Chondrocyte (in vitro differentiated cells): ENCODE measurements at regions not wholly inside any gene's neighbourhood (a gene's known extent, or its start where the extent isn't known, plus 50 kb on each side); places are given as distances from the start of the nearest gene placed in this dataset.

Experiments
- DNase-seq: peaks from one replicate; pipeline ENCODE4 v3.0.0; 2021; ENCODE audit warnings: mixed read lengths, low spot score
- H3K27ac Mint-ChIP-seq: one replicate; pipeline ENCODE4 v1.8.0; 2021; ENCODE audit warnings: mild to moderate bottlenecking, moderate library complexity, mixed read lengths; ENCODE audit not compliant: unreplicated experiment
- H3K27me3 Mint-ChIP-seq: 2 replicates; pipeline ENCODE4 v1.8.0; 2021; ENCODE audit warnings: low read depth, mixed read lengths
- H3K36me3 Mint-ChIP-seq: 2 replicates; pipeline ENCODE4 v1.8.0; 2021; ENCODE audit warnings: low read depth, mixed read lengths
- H3K4me1 Mint-ChIP-seq: 2 replicates; pipeline ENCODE4 v1.8.0; 2021; ENCODE audit warnings: low read depth, mild to moderate bottlenecking, mixed read lengths
- H3K4me3 Mint-ChIP-seq: one replicate; pipeline ENCODE4 v1.8.0; 2021; ENCODE audit warnings: mild to moderate bottlenecking, moderate library complexity, mixed read lengths; ENCODE audit not compliant: unreplicated experiment
- H3K9me3 Mint-ChIP-seq: 2 replicates; pipeline ENCODE4 v1.8.0; 2021; ENCODE audit warnings: low read depth, mixed read lengths
- CTCF ChIP-seq: fragments of 200-600 bp; sonication (generic); IDR thresholded peaks from 2 replicates; pipeline ENCODE4 v1.5.0; 2021; ENCODE audit warnings: antibody characterized with exemption, mild to moderate bottlenecking, moderate library complexity

GRCh38 chr6:90450268-90450953, 136.5 kb downstream of the MAP3K7 start:
- no peaks in the 10 kb centered on the region for H3K9me3 Mint-ChIP-seq
- peaks cover 1% of the 10 kb centered on the region for H3K27me3 Mint-ChIP-seq
- no peak overlapping the region for H3K27ac Mint-ChIP-seq
- H3K4me3 Mint-ChIP-seq = no peak overlapping the region
- peaks cover 8% of the 10 kb centered on the region for H3K4me1 Mint-ChIP-seq
- no peaks in the 10 kb centered on the region for H3K36me3 Mint-ChIP-seq
- TF ChIP-seq CTCF = no peak
- DNase-seq = no peak

DNA sequence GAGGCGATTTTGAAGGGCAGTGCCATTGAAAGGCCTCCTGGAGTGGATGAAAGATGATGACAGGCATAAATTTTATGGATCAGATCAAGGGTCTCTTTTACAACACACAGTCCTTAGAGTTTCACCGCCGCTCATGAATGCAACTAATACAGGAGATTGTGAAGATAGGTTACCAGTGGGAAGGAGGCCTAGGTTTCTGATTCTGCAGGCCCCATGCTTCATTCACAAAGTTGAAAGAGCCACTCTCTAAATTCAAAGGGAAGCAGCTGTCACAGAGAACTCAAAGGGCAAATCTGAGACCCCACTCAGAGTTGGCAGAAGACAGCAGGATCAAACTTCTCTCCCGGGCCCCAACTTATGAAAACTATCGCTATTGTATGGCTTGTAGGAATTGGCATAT, 137.6 kb downstream of the MAP3K7 start:
- H3K36me3 Mint-ChIP-seq = no peaks in the 10 kb centered on the region
- H3K27ac Mint-ChIP-seq = no peak overlapping the region
- no peaks in the 10 kb centered on the region for H3K9me3 Mint-ChIP-seq
- peaks cover 10% of the 10 kb centered on the region for H3K4me1 Mint-ChIP-seq
- no peak for TF ChIP-seq CTCF
- peaks cover 1% of the 10 kb centered on the region for H3K27me3 Mint-ChIP-seq
- no peak overlapping the region for H3K4me3 Mint-ChIP-seq
- DNase-seq = no peak

DNA sequence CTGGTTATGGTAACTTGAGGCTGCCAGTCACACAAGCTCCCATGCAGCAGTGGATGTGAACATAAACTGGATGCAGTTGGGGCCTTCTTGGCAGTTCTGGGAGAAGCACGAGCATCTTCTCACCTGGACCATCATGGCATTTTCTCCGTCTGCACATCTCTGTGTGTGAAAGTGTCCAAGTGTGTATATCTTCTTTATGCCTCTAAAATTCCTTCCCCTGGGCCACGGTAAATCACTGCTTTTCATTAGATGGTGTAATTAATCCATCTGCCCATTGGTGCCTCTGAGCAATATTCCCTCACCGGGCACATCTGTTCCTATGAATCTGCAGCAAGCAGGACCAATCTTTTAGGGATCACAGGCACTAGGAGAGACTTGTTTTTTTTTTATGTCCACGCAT, 138.0 kb downstream of the MAP3K7 start:
- H3K36me3 Mint-ChIP-seq = no peaks in the 10 kb centered on the region
- DNase-seq = no peak
- no peak overlapping the region for H3K4me3 Mint-ChIP-seq
- H3K27me3 Mint-ChIP-seq = peaks cover 1% of the 10 kb centered on the region
- no peaks in the 10 kb centered on the region for H3K9me3 Mint-ChIP-seq
- no peak for TF ChIP-seq CTCF
- no peak overlapping the region for H3K27ac Mint-ChIP-seq
- H3K4me1 Mint-ChIP-seq = peaks cover 10% of the 10 kb centered on the region

- Mint-ChIP-seq H3K4me3 (no peak overlapping the region), H3K36me3 (no peaks in the 10 kb centered on the region), H3K27ac (no peak overlapping the region), H3K4me1 (peaks cover 10% of the 10 kb centered on the region), H3K9me3 (no peaks in the 10 kb centered on the region), H3K27me3 (peaks cover 4% of the 10 kb centered on the region)
- TF ChIP-seq CTCF = no peak
- DNase-seq = no peak
Measured at GRCh38 chr6:90446164-90446563, 140.7 kb downstream of the MAP3K7 start.

- Mint-ChIP-seq H3K27ac (no peak overlapping the region), H3K4me1 (peaks cover 10% of the 10 kb centered on the region), H3K4me3 (no peak overlapping the region), H3K27me3 (peaks cover 4% of the 10 kb centered on the region), H3K36me3 (no peaks in the 10 kb centered on the region), H3K9me3 (no peaks in the 10 kb centered on the region)
- no peak for DNase-seq
- no peak for TF ChIP-seq CTCF
Measured at GRCh38 chr6:90445533-90446108, 141.3 kb downstream of the MAP3K7 start.
